HG03520 (cell line): ENCODE measurements at regions not wholly inside any gene's neighbourhood (a gene's known extent, or its start where the extent isn't known, plus 50 kb on each side); places are given as distances from the start of the nearest gene placed in this dataset.

Source experiments
- ATAC-seq: cut with Tn5 transposase; IDR thresholded peaks from one replicate; pipeline ENCODE4 v1.9.1; 2021; ENCODE audit warnings: mild to moderate bottlenecking, moderate library complexity; ENCODE audit not compliant: unreplicated experiment

- ATAC-seq: no peak
Measured at GRCh38 chr5:45195026-45195425, 386.3 kb downstream of the MRPS30 start.
